GM13977 (cell line): ENCODE measurements at regions not wholly inside any gene's neighbourhood (a gene's known extent, or its start where the extent isn't known, plus 50 kb on each side); places are given as distances from the start of the nearest gene placed in this dataset.

Experiments
- DNase-seq: peaks from one replicate; pipeline ENCODE4 v3.0.0; 2012; ENCODE audit warnings: low spot score
- in situ Hi-C: fragments of 300-500 bp; cut with MboI; formaldehyde crosslinking; loops from one replicate; pipeline ENCODE4 v1.12.0; 2022; ENCODE audit warnings: low sequenced_read_pairs, low pct_unique_long_range_greater_than_20kb, mixed read lengths, inconsistent platforms; ENCODE audit not compliant: unreplicated experiment
- TF ChIP-seq, protein P1 (sequence below): IDR thresholded peaks from 2 replicates; pipeline ENCODE4 v1.5.1; 2012; ENCODE audit warnings: mild to moderate bottlenecking, control low read depth; ENCODE audit not compliant: insufficient read depth; ENCODE audit errors: extremely low read depth, missing control alignments

GRCh38 chr22:49500942-49501395, 326.7 kb downstream of the BRD1 start:
- no peak for DNase-seq
- TF ChIP-seq, protein P1, sequence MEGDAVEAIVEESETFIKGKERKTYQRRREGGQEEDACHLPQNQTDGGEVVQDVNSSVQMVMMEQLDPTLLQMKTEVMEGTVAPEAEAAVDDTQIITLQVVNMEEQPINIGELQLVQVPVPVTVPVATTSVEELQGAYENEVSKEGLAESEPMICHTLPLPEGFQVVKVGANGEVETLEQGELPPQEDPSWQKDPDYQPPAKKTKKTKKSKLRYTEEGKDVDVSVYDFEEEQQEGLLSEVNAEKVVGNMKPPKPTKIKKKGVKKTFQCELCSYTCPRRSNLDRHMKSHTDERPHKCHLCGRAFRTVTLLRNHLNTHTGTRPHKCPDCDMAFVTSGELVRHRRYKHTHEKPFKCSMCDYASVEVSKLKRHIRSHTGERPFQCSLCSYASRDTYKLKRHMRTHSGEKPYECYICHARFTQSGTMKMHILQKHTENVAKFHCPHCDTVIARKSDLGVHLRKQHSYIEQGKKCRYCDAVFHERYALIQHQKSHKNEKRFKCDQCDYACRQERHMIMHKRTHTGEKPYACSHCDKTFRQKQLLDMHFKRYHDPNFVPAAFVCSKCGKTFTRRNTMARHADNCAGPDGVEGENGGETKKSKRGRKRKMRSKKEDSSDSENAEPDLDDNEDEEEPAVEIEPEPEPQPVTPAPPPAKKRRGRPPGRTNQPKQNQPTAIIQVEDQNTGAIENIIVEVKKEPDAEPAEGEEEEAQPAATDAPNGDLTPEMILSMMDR = no peak
- in situ Hi-C loops = no loop called here

GRCh38 chr22:49500076-49500460, 327.6 kb downstream of the BRD1 start:
- TF ChIP-seq, protein P1 = no peak
- DNase-seq = no peak
- in situ Hi-C loops = no loop called here

- TF ChIP-seq, protein P1 = no peak
- in situ Hi-C loops = no loop called here
- no peak for DNase-seq
Observed at GRCh38 chr22:49499433-49500075, 328.1 kb downstream of the BRD1 start.

DNA sequence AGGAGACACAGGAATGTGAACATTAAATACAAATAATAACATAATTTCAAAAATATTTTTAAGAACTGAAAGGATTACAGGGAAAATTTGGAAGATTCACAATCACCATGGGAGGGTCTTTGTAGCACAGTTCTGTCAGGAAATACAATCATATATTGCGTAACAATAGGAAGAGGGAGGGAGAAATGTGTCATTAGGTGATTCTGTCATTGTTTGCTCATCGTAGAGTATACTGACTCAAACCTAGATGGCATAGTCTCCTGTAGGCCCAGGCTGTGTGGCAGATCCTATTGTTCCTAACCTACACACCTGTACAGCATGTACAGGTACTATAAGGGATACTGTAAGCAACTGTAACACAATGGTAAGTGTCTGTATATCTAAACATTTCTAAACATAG, 330.4 kb downstream of the BRD1 start:
- TF ChIP-seq, protein P1 = no peak
- in situ Hi-C loops = no loop called here
- no peak for DNase-seq

DNA sequence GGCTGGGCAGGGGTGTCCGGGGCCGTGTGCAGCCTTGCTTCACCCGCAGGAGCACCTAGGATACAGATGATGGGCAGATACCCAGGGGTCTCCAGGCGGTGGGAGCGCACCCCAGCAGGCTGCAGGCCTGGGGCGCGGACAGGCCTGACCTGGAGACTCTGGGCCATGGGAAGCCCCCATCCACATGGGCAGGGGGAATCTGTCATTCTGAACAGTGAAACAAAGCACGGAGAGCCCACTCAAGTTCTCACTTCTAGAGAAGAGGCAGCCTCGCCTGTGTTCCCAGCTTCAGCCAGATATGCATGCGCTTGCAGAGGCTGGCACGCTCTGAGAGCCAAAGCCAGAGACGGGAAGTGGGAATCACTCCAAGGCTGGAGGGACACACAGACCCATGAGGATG, 333.1 kb downstream of the BRD1 start:
- TF ChIP-seq, protein P1 = no peak
- no peak for DNase-seq
- in situ Hi-C loops = no loop called here

DNA sequence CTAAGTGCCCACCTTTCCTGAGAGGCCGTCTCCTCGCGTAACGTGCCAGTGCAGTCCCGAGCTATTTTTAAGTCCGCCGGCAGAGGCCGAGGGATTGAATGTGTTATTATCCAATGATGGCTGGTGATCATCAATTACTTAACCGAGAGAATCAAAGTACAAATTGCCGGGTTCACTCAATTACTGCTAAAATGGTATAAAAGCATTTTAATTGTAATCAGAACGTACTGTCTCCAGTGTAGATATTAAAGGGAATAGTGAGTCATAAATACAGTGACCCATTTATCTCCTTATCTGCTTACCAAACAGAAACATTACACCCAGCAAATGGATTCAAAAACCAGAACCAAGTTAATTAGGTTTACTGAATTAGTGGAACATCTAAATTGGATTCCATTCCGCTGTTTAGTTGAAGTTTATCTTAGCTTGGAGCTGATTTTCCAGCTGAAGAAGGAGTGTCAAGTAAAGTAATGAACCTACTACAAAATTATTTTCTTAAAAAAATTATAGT, 334.9 kb downstream of the BRD1 start:
- in situ Hi-C loops = no loop called here
- no peak for DNase-seq
- TF ChIP-seq, protein P1 = no peak

GRCh38 chr22:49492308-49492707, 335.4 kb downstream of the BRD1 start:
- TF ChIP-seq, protein P1 = no peak
- in situ Hi-C loops = no loop called here
- no peak for DNase-seq
